ENCODE measurements at regions not wholly inside any gene's neighbourhood (a gene's known extent, or its start where the extent isn't known, plus 50 kb on each side); places are given as distances from the start of the nearest gene placed in this dataset.

DNA sequence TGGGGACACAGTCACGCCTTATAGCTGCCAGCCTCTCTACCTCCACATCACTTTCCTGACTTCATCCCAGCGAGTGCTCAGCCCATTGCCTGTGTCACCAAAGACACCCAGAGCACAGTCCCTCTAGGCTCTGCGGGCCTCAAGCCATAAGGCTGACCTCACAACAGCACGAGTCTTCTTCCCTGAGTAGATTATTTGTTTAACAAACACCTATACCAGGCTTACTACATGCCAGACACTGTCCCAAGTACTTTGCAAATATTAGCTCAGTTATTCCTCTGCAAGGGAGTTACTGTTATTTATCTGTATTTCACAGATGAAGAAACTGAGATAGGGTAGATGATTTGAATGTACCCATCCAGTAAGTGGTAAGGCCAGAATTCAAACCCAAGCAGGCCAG, 504.3 kb downstream of the COG6 start:
- no peak overlapping the region for H3K4me3 ChIP-seq
- ChIA-PET CTCF (ENCODE audit: low intra/inter-chr PET ratio) (no interaction called here), POLR2A (interaction anchor here (0.6 kb wide), 1 partner anchor 36 kb away, joined by 3 read pairs; no protein-coding TSS in a partner anchor)
- H3K9ac ChIP-seq (ENCODE audit: insufficient read depth in 1 of 2, low read depth in 2 of 2, low read length in 2 of 2): no peak overlapping the region
- no peaks in the 10 kb centered on the region for H3K4me1 ChIP-seq (replicated peaks in 1 of 2; ENCODE audit: control insufficient read depth in 2 of 2, insufficient read depth in 2 of 2, low read length in 2 of 2)
- H3K9me1 ChIP-seq (ENCODE audit: control insufficient read depth, insufficient read depth, low read length): no peaks in the 10 kb centered on the region
- no peak overlapping the region for H2AFZ ChIP-seq (ENCODE audit: low read depth, low read length)
- in situ Hi-C loops (cut with MboI): no loop called here
- no peaks in the 10 kb centered on the region for H3K36me3 ChIP-seq (ENCODE audit: control insufficient read depth, insufficient read depth, low read length)
- DNase-seq (ENCODE audit: extremely low read depth in 1 of 4, low spot score in 3 of 4): no peak
- no peak for FAIRE-seq
- H4K20me1 ChIP-seq (replicated peaks; ENCODE audit: control insufficient read depth, insufficient read depth, low read length): no peaks in the 10 kb centered on the region
- no peaks in the 10 kb centered on the region for H3K9me3 ChIP-seq (replicated peaks; ENCODE audit: control insufficient read depth, insufficient read depth, low read depth, low read length)
- 0% methylated on average over 2 of the region's 4 CpGs for WGBS (ENCODE audit: insufficient coverage, low coverage, missing lambda C conversion rate)
- no peak for TF ChIP-seq NR2C2 (CRISPR knock-in tag; IDR thresholded peaks at IDR 0.05)
- no peak for TF ChIP-seq NR2C2 (tag; IDR thresholded peaks at IDR 0.05)
- TF ChIP-seq SMAD1 (IDR thresholded peaks at IDR 0.05; ENCODE audit: low read depth, low read length, partially characterized antibody): no peak
- TF ChIP-seq SRSF9 (IDR thresholded peaks at IDR 0.05; ENCODE audit: borderline replicate concordance, low read depth, low read length): no peak
- no peak for TF ChIP-seq GABPB1 (CRISPR knock-in tag; IDR thresholded peaks at IDR 0.05)
- TF ChIP-seq DMBX1 (CRISPR knock-in tag; IDR thresholded peaks at IDR 0.05; ENCODE audit: borderline replicate concordance): no peak
- TF ChIP-seq MECOM (CRISPR knock-in tag; IDR thresholded peaks at IDR 0.05): no peak
- TF ChIP-seq, protein P1, sequence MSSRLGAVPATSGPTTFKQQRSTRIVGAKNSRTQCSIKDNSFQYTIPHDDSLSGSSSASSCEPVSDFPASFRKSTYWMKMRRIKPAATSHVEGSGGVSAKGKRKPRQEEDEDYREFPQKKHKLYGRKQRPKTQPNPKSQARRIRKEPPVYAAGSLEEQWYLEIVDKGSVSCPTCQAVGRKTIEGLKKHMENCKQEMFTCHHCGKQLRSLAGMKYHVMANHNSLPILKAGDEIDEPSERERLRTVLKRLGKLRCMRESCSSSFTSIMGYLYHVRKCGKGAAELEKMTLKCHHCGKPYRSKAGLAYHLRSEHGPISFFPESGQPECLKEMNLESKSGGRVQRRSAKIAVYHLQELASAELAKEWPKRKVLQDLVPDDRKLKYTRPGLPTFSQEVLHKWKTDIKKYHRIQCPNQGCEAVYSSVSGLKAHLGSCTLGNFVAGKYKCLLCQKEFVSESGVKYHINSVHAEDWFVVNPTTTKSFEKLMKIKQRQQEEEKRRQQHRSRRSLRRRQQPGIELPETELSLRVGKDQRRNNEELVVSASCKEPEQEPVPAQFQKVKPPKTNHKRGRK (tag; IDR thresholded peaks at IDR 0.05): no peak
- no peak for TF ChIP-seq CHD2 (IDR thresholded peaks at IDR 0.05; ENCODE audit: low read depth, low read length)
- TF ChIP-seq RBM34 (IDR thresholded peaks at IDR 0.05; ENCODE audit: borderline replicate concordance, insufficient read depth, low read length): no peak
- TF ChIP-seq, protein P2, sequence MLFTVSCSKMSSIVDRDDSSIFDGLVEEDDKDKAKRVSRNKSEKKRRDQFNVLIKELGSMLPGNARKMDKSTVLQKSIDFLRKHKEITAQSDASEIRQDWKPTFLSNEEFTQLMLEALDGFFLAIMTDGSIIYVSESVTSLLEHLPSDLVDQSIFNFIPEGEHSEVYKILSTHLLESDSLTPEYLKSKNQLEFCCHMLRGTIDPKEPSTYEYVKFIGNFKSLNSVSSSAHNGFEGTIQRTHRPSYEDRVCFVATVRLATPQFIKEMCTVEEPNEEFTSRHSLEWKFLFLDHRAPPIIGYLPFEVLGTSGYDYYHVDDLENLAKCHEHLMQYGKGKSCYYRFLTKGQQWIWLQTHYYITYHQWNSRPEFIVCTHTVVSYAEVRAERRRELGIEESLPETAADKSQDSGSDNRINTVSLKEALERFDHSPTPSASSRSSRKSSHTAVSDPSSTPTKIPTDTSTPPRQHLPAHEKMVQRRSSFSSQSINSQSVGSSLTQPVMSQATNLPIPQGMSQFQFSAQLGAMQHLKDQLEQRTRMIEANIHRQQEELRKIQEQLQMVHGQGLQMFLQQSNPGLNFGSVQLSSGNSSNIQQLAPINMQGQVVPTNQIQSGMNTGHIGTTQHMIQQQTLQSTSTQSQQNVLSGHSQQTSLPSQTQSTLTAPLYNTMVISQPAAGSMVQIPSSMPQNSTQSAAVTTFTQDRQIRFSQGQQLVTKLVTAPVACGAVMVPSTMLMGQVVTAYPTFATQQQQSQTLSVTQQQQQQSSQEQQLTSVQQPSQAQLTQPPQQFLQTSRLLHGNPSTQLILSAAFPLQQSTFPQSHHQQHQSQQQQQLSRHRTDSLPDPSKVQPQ (CRISPR knock-in tag; IDR thresholded peaks at IDR 0.05; ENCODE audit: borderline replicate concordance): no peak
- no peak for TF ChIP-seq GTF2E2 (tag; IDR thresholded peaks at IDR 0.05)
- no peak for TF ChIP-seq ZNF174 (CRISPR knock-in tag; IDR thresholded peaks at IDR 0.05)
- no peak for TF ChIP-seq ZFX (CRISPR knock-in tag; IDR thresholded peaks at IDR 0.05)
- TF ChIP-seq, protein P3, sequence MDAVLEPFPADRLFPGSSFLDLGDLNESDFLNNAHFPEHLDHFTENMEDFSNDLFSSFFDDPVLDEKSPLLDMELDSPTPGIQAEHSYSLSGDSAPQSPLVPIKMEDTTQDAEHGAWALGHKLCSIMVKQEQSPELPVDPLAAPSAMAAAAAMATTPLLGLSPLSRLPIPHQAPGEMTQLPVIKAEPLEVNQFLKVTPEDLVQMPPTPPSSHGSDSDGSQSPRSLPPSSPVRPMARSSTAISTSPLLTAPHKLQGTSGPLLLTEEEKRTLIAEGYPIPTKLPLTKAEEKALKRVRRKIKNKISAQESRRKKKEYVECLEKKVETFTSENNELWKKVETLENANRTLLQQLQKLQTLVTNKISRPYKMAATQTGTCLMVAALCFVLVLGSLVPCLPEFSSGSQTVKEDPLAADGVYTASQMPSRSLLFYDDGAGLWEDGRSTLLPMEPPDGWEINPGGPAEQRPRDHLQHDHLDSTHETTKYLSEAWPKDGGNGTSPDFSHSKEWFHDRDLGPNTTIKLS (IDR thresholded peaks at IDR 0.05; ENCODE audit: borderline replicate concordance, low read depth): no peak
- no peak for TF ChIP-seq ZNF41 (CRISPR knock-in tag; conservative IDR thresholded peaks at IDR 0.05)
- no peak for TF ChIP-seq PRMT5 (CRISPR knock-in tag; IDR thresholded peaks at IDR 0.05)
- no peak for TF ChIP-seq FOXA1 (IDR thresholded peaks at IDR 0.05; ENCODE audit: borderline replicate concordance)
- TF ChIP-seq POU5F1 (IDR thresholded peaks at IDR 0.05; ENCODE audit: borderline replicate concordance, low read depth, low read length, partially characterized antibody): no peak
- intact Hi-C loops (cut with micrococcal nuclease): no loop called here
- H3K79me2 ChIP-seq (ENCODE audit: control insufficient read depth, insufficient read depth, low read length): no peaks in the 10 kb centered on the region
- no peaks in the 10 kb centered on the region; a peak in 1 of 5 replicates for H3K27me3 ChIP-seq (ENCODE audit: control insufficient read depth in 2 of 2, insufficient read depth in 2 of 2, low read length in 2 of 2)
- H3K4me2 ChIP-seq (ENCODE audit: insufficient read depth, low read length): no peak overlapping the region
- ATAC-seq: no peak
- no peak overlapping the region for H3K27ac ChIP-seq (ENCODE audit: extremely low read depth, low read depth, low read length)
- no TSS peak for BruUV-seq (replicated peaks)
